GM12874 (cell line): ENCODE measurements at regions not wholly inside any gene's neighbourhood (a gene's known extent, or its start where the extent isn't known, plus 50 kb on each side); places are given as distances from the start of the nearest gene placed in this dataset.

Experiments
- TF ChIP-seq, protein P1 (sequence below): IDR thresholded peaks from 2 replicates; pipeline ENCODE4 v1.5.1; 2011; ENCODE audit warnings: low read depth, mild to moderate bottlenecking, control low read depth, low read length, moderate library complexity; ENCODE audit not compliant: insufficient read depth

DNA sequence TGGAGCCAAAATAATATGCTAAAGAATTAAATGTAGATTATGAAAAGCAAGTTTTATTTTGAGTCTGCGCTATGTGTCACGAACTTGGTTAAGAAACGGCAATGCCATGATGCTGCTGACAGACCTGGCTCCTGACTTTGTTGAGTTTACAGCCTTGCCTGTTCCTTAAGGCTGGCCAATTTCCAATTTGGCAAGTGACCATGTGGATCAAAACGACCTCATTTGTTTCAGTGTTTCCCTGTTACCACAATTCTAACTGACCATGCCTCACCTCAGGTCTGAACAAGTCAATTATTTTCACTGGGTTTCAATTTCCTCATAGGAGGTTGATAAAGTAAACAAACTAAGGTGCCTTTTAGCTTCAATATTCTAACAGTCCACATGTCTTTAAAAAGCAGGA lies 461.4 kb downstream of the ZNF608 start:
- TF ChIP-seq, protein P1, sequence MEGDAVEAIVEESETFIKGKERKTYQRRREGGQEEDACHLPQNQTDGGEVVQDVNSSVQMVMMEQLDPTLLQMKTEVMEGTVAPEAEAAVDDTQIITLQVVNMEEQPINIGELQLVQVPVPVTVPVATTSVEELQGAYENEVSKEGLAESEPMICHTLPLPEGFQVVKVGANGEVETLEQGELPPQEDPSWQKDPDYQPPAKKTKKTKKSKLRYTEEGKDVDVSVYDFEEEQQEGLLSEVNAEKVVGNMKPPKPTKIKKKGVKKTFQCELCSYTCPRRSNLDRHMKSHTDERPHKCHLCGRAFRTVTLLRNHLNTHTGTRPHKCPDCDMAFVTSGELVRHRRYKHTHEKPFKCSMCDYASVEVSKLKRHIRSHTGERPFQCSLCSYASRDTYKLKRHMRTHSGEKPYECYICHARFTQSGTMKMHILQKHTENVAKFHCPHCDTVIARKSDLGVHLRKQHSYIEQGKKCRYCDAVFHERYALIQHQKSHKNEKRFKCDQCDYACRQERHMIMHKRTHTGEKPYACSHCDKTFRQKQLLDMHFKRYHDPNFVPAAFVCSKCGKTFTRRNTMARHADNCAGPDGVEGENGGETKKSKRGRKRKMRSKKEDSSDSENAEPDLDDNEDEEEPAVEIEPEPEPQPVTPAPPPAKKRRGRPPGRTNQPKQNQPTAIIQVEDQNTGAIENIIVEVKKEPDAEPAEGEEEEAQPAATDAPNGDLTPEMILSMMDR = no peak

DNA sequence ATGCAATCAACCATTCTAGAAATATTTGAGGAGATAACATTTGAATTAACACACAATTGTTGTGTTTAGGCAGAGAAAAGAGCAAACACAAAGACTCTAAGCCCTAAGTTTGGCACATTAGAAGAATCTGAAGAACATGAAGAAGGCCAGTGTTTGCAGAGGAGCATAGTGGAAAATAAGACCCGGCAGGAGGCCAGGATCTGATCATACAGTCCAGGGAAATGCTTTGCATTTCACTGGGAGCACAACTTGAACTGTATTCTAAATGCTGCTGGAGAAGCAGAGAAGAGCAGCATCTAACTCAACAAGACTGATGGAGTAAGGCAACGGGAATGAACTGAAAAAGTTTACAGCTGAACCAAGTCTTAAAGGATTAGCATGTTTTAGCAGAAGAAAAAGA lies 463.4 kb downstream of the ZNF608 start:
- TF ChIP-seq, protein P1 = no peak

DNA sequence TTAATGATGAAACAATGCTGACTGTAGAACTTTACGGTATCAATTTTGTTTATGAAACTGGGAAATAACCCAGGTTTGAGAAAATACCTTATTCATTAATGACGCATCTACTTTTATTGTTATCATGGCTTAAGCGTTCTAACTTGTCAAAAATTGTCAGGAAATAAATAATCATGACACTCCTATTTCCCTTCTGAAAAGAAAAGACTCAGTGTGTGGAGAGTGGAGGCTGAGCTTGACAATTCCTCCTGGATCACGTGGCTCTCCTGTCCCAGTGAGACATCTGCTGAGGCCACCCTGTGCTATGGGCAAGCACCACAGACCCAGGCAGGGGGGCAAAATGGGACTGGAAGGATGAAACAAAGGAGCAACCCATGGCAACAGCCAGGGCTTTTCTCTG lies 466.4 kb downstream of the ZNF608 start:
- TF ChIP-seq, protein P1 = no peak

DNA sequence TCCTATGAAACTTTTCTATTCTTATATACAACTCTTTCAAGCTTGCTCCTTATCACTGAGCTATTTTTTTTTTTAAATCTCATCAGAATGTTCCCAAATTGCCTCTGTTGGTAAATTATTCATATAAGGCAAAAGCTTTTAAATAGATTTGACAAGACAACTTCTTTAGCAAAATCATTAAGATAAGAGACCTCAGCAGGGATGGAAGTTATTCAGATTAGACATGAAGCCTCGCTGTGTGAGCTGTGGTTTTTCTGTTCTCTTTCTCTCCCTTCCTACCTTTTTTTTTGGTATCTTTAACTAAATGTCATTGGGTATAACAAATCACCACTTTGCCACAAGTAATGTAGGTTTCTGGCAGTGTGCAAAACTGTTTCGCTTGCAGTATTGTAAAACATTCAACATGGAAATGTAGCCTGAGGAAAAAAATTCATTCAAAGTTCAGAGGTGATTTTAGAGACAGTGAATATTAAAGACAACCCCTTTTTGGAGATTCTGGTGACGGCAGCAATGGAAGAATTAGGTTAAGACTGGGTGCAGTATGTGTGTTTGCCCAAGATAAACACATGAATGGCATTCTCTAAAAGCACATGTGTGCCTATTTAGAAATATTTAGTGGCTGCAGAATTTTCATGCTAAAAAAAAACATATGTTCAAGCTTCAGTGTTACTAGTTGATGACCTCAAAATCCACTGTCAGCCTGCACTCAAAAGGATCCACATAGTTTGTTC lies 467.1 kb downstream of the ZNF608 start:
- TF ChIP-seq, protein P1 = no peak

DNA sequence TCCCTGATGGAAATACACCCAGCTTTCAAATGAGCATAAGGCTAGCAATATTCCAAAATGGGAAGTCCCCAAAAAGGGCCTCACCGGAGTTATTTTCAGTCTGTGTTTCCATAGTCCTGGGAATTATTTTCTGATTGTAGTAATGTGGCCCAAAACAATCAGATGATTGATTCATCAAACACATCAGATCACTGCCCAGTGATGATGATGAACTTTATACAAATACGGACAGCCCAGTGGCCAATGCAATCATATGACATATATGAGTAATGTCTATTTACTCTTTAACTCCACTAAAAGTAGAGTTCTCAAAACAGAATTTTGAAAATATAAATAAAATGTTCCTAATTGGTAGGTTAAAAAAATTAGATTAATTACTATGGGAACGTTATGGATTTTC lies 467.8 kb downstream of the ZNF608 start:
- TF ChIP-seq, protein P1 = no peak

DNA sequence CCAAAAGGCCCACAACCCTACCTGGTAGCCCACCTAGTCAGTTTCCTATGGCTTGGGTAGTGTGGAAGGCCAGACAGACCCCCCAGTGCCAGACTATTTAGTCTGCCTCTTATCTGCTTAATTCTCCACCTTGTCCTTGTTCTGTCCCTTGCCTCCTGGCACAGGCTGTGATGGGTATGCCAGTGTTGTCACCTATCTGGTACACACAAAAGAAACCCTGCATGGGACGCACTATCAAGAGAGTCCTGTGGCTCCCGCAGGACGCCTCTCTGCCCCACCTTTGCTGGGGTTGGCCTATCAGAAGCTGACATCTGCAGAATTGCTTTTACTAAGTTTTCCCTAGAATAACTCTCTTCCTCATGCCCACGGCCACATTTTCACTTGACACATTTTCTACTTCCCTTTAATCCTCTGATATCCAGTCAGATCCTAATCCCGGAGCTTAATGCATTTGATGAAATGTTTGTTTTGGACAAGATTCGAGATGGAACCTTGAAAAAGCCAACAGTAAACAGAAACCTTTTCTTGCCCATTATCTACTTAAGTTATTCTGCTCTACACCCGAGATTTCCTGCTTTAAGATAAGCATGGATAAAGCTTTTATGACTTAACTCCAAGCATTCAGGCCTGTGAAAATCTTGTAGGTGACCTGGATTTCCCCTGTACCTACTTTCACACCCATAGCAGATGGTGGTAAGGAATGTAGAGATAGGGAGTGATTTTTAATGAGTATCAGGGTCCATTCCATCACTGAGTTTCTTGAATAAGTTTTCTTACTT lies 468.5 kb downstream of the ZNF608 start:
- TF ChIP-seq, protein P1 = no peak

DNA sequence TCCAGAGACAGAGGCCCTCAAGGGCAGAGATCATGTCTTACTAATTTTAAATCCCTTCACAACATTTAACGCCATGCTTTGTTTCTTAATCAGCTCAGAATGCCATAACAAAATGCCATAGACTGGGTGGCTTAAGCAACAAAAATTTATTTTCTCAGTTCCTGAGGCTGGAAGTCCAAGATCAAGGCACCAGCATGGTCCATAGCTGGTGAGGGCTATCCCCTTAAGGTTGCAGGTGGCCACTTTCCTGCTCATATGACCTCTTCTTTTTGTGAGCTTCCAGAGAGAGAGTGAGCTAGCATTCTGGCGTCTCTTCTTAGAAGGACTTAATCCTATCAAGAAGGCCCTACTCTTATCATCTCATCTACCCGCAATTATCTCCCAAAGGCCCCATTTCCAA lies 470.3 kb downstream of the ZNF608 start:
- TF ChIP-seq, protein P1 = no peak
